CD4-positive, alpha-beta T cell treated with Interleukin-1 beta for 1 hour (primary cell): ENCODE measurements at regions not wholly inside any gene's neighbourhood (a gene's known extent, or its start where the extent isn't known, plus 50 kb on each side); places are given as distances from the start of the nearest gene placed in this dataset.
"Not testable (repeated sequence)": the region's sequence is repeated elsewhere in the genome, so short reads cannot be mapped to it uniquely, and the experiment has no call there.

Experiments used
- DNase-seq, 2 donors: peaks; one replicate each; pipeline ENCODE4 v3.0.0-alpha.2; 2020 to 2022

DNA sequence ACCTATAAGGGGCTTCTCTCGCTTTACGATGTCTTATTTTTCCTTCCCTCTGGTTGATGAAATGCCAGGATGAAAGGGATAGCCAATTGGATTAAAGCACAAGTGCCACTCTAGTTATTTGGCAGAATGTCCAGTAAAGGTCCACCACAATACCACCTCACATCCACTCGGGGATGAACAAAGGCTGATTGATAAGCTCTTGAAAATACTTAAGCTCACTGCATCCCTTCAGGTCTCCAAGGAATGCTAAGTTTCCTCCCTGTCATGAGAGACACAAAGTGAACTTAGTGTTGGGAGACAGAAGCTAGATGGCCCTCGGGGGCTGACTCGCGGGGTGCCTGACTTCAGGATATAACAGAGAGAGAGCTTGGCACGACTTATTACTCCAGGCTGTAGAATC is 185.9 kb upstream of the ZNF644 start:
- DNase-seq, result not testable (repeated sequence)

DNA sequence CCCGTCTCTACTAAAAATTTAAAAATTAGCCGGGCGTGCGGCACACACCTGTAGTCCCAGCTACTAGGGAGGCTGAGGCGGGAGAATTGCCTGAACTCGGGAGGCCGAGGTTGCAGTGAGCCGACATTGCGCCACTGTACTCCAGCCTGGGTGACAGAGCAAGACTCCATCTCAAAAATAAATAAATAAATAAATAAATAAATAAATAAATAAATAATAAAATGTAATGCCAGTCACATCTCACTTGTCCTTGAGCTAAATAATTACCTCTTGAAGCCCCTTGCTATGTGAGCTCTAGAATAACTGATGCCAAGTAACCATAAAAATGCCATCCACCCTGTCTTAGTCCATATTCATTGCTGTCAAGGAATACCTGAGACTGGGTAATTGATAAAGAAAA is 182.3 kb upstream of the ZNF644 start:
- not testable (repeated sequence) for DNase-seq

DNA sequence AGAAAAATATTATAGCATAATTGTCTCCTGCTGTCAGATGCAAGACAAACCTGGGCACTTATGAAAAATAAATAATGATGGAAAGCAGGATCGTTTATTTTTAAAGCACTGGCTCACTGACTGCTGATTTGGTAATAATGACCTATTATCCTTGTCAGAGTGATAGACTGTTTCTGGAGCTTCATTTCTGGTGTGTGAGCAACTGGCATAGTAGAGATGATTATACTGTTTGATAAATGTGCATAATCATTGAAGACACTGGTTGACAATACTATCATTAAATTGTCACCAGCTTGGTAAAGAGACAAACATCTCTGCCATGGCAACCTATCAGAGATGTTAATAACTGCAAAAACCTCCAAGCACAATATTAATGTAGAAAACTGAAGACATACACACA is 179.9 kb upstream of the ZNF644 start:
- DNase-seq, result no peak

DNA sequence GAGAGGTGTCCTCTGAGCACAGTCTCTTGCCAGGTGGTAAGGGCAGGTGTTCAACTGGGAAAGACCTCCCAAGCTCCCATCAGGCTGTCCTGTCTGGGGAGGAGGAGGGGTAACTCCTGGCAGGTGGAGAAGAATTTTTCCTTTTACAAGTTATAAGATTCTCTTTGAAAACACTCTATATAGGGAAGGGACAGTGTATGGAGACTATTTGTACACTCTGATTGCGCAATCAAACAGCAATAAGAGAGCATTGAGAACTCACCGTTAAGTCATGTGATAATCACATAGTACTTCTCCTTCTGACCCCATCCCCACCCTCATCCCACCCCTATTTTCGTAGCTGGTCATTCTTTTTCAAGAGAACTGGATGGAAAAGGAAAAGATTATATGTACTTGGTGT is 179.3 kb upstream of the ZNF644 start:
- DNase-seq, result no peak

DNA sequence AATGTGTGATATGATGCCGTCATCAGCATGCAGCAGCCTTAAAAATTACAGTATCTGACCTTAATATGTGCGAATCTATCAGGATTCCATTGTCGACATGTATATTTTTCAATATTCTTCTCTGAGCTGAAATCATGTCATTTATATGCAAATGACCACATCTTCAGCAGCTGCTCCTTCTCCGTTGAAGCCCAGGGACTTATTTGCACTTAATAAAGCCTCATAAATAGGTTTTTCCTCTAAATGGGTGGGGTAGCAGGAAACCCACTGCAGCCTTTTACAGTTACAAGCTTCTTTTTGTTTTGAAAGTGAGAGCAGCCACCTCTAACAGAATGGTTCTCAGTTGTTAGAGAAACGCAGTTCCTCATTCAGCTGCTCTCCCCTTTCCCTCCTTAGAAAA is 178.8 kb upstream of the ZNF644 start:
- DNase-seq, result no peak

DNA sequence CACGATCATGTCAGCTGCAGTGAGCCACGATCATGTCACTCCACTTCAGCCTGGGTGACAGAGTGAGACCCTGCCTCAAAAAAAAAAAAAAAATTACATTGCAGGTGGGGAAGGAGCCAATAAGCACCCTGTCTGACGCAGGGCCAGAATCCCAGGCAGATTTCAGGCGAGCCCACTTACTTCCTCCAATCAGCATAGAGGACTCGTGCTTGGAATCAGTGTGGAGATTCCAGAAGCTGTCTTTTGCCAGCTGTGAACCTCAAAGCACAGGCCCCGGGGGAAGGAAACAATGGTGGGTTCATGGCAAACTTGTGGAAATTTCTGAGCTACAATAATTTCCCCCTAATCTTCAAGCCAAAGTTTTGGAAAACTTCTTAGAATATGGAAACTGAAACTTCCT is 178.2 kb upstream of the ZNF644 start:
- no peak for DNase-seq

DNA sequence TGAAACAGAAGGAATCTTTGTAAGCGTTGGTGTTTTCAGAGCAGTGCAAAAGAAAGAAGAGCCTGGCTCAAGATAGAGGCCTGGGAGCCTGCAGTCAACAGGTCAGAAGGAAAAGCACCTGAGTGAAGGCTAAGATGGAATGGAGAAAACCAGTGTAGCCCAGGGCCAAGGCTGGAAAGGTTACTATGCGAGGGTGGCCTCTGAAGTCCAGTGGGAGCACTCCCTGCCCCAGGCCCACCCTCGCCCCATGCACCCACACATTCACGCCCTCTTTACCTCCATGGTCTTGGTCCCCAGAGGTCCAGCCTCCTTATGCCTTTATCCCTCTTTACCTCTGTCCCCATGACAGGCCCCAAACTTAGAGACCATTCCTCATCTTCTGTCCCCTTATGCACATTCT is 169.2 kb upstream of the ZNF644 start:
- no peak for DNase-seq

DNA sequence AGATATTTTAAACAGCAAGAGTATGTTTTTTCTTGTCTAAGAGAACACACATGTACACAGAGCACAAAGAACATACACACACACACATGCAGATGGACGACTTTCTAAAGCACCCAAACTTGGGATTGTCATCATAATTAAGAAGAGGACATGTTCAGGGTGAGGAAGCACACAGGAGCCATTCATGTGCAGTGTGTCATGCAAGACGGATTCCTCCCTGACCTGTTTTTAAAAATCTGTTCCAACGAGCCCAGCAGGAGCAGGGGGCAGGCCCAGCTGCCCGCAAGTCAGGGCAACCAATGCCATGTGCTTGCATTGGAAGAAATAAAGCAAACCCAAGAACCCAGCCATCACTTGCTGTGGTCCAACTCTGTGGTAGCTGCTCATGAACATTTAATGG is 167.3 kb upstream of the ZNF644 start:
- DNase-seq, result no peak

DNA sequence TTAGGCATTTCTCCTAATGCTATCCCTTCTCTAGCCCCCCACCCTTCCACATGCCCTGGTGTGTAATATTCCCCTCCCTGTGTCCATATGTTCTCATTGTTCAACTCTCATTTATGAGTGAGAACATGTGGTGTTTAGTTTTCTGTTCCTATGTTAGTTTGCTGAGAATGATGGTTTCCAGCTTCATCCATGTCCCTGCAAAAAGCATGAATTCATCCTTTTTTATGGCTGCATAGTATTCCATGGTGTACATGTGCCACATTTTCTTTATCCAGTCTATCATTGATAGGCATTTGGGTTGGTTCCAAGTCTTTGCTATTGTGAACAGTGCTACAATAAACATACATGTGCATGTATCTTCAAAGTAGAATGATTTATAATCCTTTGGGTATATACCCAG is 161.0 kb upstream of the ZNF644 start:
- not testable (repeated sequence) for DNase-seq

DNA sequence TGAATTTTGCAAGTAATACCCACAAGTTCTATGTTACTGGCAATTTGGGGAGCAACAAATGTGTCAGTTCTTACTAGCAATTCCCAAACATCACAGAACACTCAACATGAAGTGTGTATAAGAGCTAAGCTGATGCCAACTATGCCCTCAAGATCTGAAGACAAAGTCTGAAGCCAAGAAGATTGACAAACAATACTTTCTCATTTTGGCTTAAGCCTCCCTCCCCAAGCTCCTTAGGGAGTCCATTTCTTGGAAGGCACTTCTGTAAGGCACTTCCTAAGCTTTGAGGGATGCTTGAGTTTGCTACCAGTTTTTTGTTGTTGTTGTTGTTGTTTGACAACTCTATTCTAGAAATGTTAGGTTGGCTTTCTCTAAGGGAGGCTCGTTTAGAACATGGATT is 154.4 kb upstream of the ZNF644 start:
- DNase-seq, result no peak

DNA sequence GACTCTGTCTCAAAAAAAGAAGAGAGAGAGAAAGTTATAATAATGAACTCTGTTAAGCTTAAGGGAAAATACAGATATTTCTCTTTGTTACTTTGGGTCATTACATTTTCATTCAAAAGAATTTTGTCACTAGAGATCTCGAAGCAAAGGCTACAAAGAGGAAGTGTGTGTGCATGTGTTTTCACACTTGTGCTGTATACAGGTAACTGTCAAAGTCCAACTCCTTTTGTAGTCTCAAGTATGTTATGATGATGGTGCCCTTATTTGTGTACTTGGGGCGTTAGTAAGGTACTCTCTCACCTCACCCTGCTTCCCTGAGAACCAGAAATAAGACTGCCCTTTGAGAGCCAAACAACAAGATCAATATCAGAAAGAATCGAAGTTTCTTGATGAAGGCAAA is 152.9 kb upstream of the ZNF644 start:
- DNase-seq, result no peak

DNA sequence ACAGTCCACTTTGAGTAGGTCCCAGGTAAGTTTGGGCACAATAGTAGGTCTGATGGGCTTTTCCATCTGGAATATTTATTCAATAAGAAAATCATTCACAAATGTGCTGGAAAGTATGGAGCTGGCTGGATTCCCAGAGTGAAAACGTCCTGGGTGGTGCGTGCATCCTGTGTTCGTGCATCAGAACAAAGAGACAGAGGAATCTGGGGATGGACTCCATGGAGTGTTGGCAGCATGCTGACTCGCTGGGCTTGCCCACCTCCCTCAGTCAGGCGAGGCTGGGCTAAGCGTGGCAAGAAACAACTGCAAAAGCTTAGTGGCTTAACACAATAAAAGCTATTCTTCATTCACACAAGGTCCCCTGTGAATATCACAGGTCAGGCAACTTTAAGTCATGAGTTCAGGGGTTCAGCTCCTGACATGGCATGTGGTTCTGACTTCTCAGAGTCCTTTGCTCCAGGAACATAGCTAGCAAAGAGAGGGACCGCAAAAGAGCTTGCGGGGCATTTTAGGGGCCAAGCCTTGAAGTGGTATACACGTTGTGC is 151.6 kb upstream of the ZNF644 start:
- DNase-seq, result no peak

DNA sequence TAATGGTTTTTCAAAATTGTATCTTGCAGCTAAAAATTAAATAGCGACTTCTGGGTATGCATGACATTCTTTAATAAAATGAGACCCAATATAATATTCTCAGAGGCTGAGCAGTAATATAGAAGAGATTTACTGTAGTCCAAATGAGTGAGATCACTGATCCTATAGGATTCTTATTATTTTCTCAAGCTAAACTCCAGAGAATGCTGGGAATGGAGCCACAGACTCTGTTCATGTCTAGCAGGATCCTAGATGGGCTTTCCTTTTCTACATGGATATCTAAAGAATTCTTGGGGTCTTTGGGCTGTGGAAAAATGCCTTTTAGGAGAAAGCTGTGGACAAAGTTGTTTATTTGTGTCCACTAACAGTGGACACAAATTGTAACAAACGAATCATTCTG is 150.7 kb upstream of the ZNF644 start:
- DNase-seq, result no peak

DNA sequence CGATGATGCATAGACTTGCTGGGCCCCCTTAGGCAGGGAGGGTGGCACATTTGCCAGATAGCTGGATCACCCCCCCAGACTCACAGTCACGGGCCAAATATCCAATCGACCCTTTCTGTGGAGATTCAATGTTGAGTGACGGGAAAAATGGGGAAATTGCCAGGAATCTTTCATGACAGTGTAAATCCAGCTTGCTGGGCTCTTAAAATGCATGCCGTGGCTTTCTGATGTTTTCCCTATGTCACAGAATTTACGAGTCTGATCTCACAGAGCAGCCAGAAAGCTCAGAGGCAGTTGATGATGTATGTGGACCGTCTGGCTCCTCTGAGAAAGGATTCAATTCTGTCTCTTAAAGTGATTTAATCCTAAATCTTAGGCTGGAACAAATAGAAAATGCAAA is 150.1 kb upstream of the ZNF644 start:
- DNase-seq, result no peak

DNA sequence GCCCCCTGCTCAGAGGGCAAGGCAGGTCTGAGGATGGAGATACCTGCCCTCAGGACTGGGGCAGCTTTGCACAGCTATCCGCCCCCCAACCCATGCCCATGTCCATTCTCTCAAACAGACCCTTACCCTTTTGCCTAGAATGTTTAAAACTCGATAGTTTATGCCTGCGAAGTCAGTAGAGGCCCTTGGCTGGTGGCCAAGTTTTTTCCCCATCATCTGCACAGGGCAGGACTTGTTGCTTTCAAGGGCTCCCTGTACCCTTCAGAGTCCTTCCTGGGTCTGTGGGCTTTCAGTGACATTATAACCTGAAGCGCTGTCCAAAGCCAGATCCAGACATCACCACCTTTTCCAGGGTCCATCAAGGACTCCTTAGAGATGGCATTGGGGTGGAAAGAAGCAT is 148.7 kb upstream of the ZNF644 start:
- no peak for DNase-seq

DNA sequence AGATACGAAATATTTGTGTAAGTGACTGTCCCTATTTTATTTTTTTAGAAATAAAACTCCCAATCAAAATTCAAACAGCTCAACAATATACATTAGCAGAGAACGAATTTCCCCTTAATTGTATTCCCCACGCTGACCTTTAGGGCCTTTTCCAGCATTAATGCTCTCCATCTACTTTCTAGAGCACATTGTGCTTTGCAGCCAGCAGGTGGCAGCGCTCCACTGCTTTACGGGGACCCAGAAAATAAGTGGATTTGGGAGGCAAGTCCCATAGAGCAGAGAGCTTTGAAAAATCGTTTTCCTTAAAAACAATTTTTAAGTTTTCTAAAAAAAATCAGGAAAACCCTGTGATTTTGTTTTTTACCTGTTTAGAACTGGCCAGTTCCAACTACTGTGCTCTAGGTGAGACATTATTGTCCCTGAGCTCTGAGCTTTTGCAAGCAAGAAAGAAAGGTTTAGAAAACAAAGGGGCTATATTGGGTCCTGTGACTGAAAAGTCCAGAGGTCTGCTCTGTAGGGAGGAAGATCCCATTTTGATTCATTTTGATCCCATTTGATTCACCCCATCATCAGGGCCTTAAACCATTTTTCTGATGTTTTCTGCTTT is 144.4 kb upstream of the ZNF644 start:
- peak; percentile 22 to 29 for DNase-seq

DNA sequence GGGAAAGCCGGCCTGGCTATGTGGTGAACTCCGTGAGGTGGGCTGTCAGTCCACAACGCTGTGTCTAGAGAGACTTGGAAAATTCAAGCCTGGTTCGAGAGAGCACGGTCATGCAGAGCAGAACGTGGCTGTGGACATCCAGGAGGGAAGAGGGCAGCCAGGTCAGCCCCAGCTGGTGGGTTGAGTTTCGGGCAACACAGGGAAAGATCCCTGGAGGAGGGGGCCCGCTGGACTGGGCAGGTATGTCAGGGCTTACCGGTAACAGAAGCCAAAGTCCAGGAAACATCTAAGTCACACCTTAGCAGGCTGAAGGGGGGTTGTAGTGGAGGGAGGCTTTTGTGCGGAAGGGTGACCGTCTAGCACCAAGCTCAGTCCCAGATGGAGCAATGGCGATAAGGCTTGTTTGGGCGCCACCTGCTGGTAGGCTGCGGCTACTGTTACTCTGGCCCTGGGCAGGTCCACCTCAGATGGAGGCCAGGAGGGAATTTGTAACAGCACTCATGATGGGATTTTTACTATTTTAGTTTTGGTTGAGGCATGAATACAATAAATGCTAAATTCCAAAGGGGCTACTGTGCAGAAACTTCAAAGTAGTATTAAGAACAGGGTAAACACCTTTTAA is 143.3 kb upstream of the ZNF644 start:
- peak; percentile 57 to 63 for DNase-seq

DNA sequence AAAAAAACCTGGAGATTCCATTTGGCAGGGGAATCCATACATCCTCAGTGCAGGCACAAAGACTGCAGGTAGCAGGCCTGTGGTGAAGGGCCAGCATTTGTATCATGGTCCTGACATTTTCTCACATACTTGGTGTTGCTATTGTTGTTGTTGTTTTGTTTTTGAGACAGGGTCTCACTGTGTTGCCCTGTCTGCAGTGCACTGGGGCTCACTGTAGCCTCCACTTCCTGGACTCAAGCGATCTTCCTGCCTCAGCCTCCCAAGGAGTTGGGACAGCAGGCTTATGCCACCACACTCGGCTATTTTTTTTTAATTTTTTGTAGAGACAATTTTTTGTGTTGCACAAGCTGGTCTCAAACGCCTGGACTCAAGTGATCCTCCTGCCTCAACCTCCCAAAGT is 140.8 kb upstream of the ZNF644 start:
- DNase-seq, result no peak

DNA sequence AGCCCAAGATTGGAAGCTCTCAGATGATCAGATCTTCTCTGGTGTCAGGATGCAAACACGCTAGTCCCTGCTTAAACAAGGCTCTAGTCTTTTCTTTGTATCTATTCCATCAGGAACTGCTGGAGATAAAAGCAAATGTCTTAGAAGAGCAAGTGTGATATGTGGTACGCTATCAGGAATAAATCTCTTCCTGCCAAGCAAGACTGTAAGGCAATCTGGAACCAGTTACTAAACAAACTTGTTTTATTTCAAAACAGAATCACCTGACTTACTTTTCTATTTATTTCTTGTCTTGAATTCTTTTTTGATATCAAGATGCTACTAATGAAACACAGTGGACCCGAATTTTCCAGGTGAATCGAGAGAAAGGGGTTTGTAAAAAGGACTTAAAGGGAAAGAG is 139.9 kb upstream of the ZNF644 start:
- no peak for DNase-seq

DNA sequence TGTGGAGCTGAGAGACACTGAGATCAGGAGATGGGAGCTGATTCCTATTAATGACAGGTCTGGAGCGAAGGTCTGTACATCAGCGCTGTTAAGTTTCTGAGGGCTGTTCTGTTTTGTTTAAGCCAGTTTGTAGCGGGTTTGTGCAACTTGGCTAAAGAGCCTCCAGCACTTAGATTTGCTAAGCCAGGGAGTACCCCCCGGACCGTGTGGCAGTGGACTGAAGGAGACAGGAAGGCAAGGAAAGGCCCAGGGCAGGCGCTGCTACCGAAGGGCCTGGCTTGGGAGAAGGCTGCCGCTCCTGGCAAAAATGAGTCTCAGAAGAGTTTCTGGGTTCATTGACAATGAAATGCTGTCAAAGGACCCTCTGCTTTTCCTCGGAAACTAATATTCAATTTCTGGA is 139.3 kb upstream of the ZNF644 start:
- DNase-seq, result no peak

DNA sequence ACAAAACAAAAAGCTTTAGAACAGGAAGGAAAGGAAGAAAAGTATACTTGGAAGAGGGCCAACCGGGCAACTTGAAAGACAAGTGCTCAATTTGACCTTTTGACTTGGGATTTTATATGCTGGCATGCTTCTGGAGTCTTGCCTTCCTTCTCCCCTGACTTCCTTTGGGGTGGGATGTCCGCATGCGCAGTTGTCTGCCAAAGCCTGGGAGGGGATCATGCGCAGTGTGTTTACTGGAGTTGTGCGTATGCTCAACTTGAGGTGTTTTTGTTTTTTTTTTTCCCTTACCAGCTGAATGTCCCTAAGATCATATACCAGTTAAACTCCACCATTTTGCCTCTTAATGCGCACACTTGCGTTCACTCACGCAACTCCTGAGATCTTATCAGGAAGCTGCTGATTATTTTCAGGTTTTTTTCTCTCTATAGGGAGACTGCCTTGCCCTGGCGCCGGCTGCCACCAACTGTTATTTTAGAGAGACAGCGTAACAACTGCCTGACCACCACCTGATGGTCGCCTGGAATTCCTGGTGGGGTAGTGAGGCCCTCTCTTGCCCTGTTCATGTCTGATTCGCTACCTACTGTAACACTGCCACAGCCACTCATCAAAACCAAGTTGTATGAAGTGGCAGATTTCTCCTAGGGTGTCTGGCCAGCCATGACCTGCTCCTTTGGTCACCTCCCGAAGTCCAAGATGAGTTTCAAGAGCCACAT is 138.7 kb upstream of the ZNF644 start:
- no peak for DNase-seq

DNA sequence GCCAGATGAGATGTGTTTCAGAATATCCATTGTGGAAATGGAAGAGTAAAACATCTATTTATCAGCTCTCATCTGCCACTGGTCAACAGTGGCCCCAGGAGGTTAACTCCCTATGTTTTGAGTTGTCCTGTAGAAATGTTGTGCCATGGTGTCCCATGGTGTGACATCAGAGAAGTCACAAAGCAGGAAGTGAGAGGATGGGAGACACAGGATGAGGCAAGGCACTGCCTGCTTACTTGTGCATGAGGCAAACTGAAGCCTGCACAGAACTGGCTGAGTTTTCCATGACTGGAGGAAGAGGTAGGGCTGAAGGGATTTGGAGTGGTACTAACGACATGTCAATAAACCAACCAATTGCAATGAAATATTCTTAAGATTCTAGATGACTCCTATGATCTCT is 131.5 kb upstream of the ZNF644 start:
- DNase-seq, result no peak

DNA sequence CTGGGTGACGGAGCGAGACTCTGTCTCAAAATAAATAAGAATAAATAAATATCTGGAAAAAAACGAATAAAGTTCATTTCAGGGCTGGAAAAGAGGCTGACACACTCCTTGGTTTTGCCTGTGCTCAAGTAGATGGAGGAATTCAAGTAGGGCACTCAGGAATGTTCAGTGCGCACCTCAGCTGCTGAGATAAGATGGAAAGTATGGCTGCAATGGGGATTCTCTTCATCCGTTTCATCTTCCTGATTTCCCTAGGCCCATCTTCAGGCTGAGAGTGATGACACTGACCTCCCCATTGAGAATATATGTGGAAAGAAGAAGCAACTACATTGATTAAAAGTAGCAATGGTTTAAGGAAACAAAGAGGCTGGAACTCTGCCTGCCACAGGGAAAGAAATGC is 130.5 kb upstream of the ZNF644 start:
- DNase-seq, result no peak

DNA sequence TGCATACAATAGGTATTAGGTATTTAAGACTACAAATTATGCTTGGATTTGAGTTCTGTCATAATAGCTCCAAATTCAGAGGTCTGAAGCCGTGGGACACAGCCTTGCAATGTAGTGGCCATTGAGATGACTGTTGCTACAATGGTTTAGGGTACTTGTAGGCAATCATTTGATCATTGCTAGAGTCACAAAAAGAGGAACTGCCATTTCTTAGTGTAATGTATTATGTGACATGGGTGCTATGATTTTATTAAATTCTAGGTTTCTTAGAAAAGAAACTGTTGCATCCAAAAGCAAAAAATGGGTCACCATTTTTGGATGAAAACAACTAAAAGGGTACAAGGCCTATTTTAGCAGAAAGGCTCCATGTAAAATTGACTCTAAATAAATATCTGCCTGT is 129.9 kb upstream of the ZNF644 start:
- no peak for DNase-seq
